HEK293 (cell line): ENCODE measurements at regions not wholly inside any gene's neighbourhood (a gene's known extent, or its start where the extent isn't known, plus 50 kb on each side); places are given as distances from the start of the nearest gene placed in this dataset.

Experiments used
- BCL11A ChIP-seq: fragments of 450-650 bp; formaldehyde crosslinking; IDR thresholded peaks from 2 replicates; pipeline ENCODE4 v1.5.1; 2016; ENCODE audit warnings: low read depth, missing biosample characterization, missing genetic modification characterization
- CTCF ChIP-seq: fragments of 450-650 bp; formaldehyde crosslinking; IDR thresholded peaks from 2 replicates; pipeline ENCODE4 v1.5.1; 2016; ENCODE audit warnings: missing biosample characterization, missing genetic modification characterization
- HOXA7 ChIP-seq: sonication (generic); formaldehyde crosslinking; IDR thresholded peaks from 2 replicates; pipeline ENCODE4 v1.8.1; 2022; ENCODE audit warnings: missing genetic modification reagents, borderline replicate concordance
- MEIS1 ChIP-seq: sonication (generic); formaldehyde crosslinking; IDR thresholded peaks from 2 replicates; pipeline ENCODE4 v1.8.1; 2022; ENCODE audit warnings: missing genetic modification reagents, mild to moderate bottlenecking, borderline replicate concordance
- OVOL3 ChIP-seq: fragments of 450-650 bp; formaldehyde crosslinking; IDR thresholded peaks from 2 replicates; pipeline ENCODE4 v1.5.1; 2016; ENCODE audit warnings: missing biosample characterization, missing genetic modification characterization
- PRDM10 ChIP-seq: fragments of 450-650 bp; formaldehyde crosslinking; IDR thresholded peaks from 2 replicates; pipeline ENCODE4 v1.5.1; 2016; ENCODE audit warnings: missing biosample characterization, missing genetic modification characterization
- REST ChIP-seq: fragments of 450-650 bp; formaldehyde crosslinking; IDR thresholded peaks from 2 replicates; pipeline ENCODE4 v1.5.1; 2016; ENCODE audit warnings: missing biosample characterization, missing genetic modification characterization
- ZBTB44 ChIP-seq: fragments of 450-650 bp; IDR thresholded peaks from 2 replicates; pipeline ENCODE4 v1.5.1; 2018; ENCODE audit warnings: missing biosample characterization, mild to moderate bottlenecking, missing genetic modification characterization
- ZBTB8A ChIP-seq: fragments of 450-650 bp; formaldehyde crosslinking; IDR thresholded peaks from 2 replicates; pipeline ENCODE4 v1.5.1; 2016; ENCODE audit warnings: missing biosample characterization, missing genetic modification characterization
- ZNF48 ChIP-seq: fragments of 450-650 bp; formaldehyde crosslinking; IDR thresholded peaks from 2 replicates; pipeline ENCODE4 v1.5.1; 2016; ENCODE audit warnings: missing biosample characterization, missing genetic modification characterization
- ZSCAN23 ChIP-seq: fragments of 450-650 bp; formaldehyde crosslinking; IDR thresholded peaks from 2 replicates; pipeline ENCODE4 v1.5.1; 2016; ENCODE audit warnings: missing biosample characterization, missing genetic modification characterization

GRCh38 chr13:110799246-110800236 is 86.0 kb downstream of the ING1 start:
- TF ChIP-seq REST (tag by site-specific recombination) (no peak), CTCF (tag by site-specific recombination) (no peak), ZNF48 (no peak), HOXA7 (CRISPR knock-in tag) (no peak), ZSCAN23 (tag by site-specific recombination) (no peak), ZBTB44 (no peak), MEIS1 (CRISPR knock-in tag) (no peak), BCL11A (tag by site-specific recombination) (no peak), PRDM10 (tag by site-specific recombination) (no peak), OVOL3 (no peak), ZBTB8A (no peak)
